ENCODE measurements at regions not wholly inside any gene's neighbourhood (a gene's known extent, or its start where the extent isn't known, plus 50 kb on each side); places are given as distances from the start of the nearest gene placed in this dataset.

- no peak overlapping the region for H3K4me3 ChIP-seq (ENCODE audit: low read length)
- no peak for DNase-seq
- no peaks in the 10 kb centered on the region for H4K20me1 ChIP-seq (ENCODE audit: insufficient read depth, low read length)
- no peak overlapping the region for H3K27ac ChIP-seq (ENCODE audit: low read length)
- no peaks in the 10 kb centered on the region for H3K27me3 ChIP-seq (replicated peaks; ENCODE audit: insufficient read depth, low read length)
- H3K9me3 ChIP-seq (replicated peaks; ENCODE audit: insufficient read depth, low read length): no peaks in the 10 kb centered on the region
- no peaks in the 10 kb centered on the region for H3F3A ChIP-seq (ENCODE audit: insufficient read depth, low read length)
- H3K79me2 ChIP-seq (ENCODE audit: low read length): no peaks in the 10 kb centered on the region
- H2AFZ ChIP-seq (ENCODE audit: low read length): no peak overlapping the region
- no peaks in the 10 kb centered on the region for H3K4me1 ChIP-seq (ENCODE audit: low read length)
- H3K4me2 ChIP-seq (ENCODE audit: low read depth, low read length): no peak overlapping the region
- H3K36me3 ChIP-seq (replicated peaks; ENCODE audit: insufficient read depth, low read length): no peaks in the 10 kb centered on the region
- H3K9ac ChIP-seq (ENCODE audit: low read length): no peak overlapping the region
- H3K9me2 ChIP-seq (replicated peaks; ENCODE audit: insufficient read depth, low read length): no peaks in the 10 kb centered on the region
- no peak for TF ChIP-seq EZH2phosphoT487 (IDR thresholded peaks at IDR 0.05; ENCODE audit: low read length)
- no peak for TF ChIP-seq CTCF (IDR thresholded peaks at IDR 0.05; ENCODE audit: low read length)
- TF ChIP-seq EZH2 (optimal IDR thresholded peaks at IDR 0.05; ENCODE audit: low read depth, low read length): no peak
Observed at GRCh38 chr4:63393544-63393943, 1015.7 kb downstream of the TECRL start.

GRCh38 chr4:63379750-63380522 lies 1029.3 kb downstream of the TECRL start:
- DNase-seq: no peak
- Histone ChIP-seq H3F3A (ENCODE audit: insufficient read depth, low read length) (no peaks in the 10 kb centered on the region), H3K9ac (ENCODE audit: low read length) (no peak overlapping the region), H2AFZ (ENCODE audit: low read length) (no peak overlapping the region), H3K36me3 (replicated peaks; ENCODE audit: insufficient read depth, low read length) (no peaks in the 10 kb centered on the region), H3K9me2 (replicated peaks; ENCODE audit: insufficient read depth, low read length) (no peaks in the 10 kb centered on the region), H3K27me3 (replicated peaks; ENCODE audit: insufficient read depth, low read length) (no peaks in the 10 kb centered on the region), H3K4me3 (ENCODE audit: low read length) (no peak overlapping the region), H3K4me2 (ENCODE audit: low read depth, low read length) (no peak overlapping the region), H3K4me1 (ENCODE audit: low read length) (no peaks in the 10 kb centered on the region), H3K27ac (ENCODE audit: low read length) (no peak overlapping the region), H4K20me1 (ENCODE audit: insufficient read depth, low read length) (no peaks in the 10 kb centered on the region), H3K9me3 (replicated peaks; ENCODE audit: insufficient read depth, low read length) (no peaks in the 10 kb centered on the region), H3K79me2 (ENCODE audit: low read length) (no peaks in the 10 kb centered on the region)
- TF ChIP-seq EZH2 (optimal IDR thresholded peaks at IDR 0.05; ENCODE audit: low read depth, low read length): no peak

- Histone ChIP-seq H3K36me3 (replicated peaks; ENCODE audit: insufficient read depth, low read length) (no peaks in the 10 kb centered on the region), H3K4me3 (ENCODE audit: low read length) (no peak overlapping the region), H3K4me1 (ENCODE audit: low read length) (no peaks in the 10 kb centered on the region), H3F3A (ENCODE audit: insufficient read depth, low read length) (no peaks in the 10 kb centered on the region), H3K4me2 (ENCODE audit: low read depth, low read length) (no peak overlapping the region), H3K27ac (ENCODE audit: low read length) (no peak overlapping the region), H3K27me3 (replicated peaks; ENCODE audit: insufficient read depth, low read length) (no peaks in the 10 kb centered on the region), H3K9me3 (replicated peaks; ENCODE audit: insufficient read depth, low read length) (no peaks in the 10 kb centered on the region), H3K9me2 (replicated peaks; ENCODE audit: insufficient read depth, low read length) (no peaks in the 10 kb centered on the region), H3K79me2 (ENCODE audit: low read length) (no peaks in the 10 kb centered on the region), H2AFZ (ENCODE audit: low read length) (no peak overlapping the region), H3K9ac (ENCODE audit: low read length) (no peak overlapping the region), H4K20me1 (ENCODE audit: insufficient read depth, low read length) (no peaks in the 10 kb centered on the region)
- TF ChIP-seq EZH2 (optimal IDR thresholded peaks at IDR 0.05; ENCODE audit: low read depth, low read length) (no peak), CTCF (IDR thresholded peaks at IDR 0.05; ENCODE audit: low read length) (no peak), EZH2phosphoT487 (IDR thresholded peaks at IDR 0.05; ENCODE audit: low read length) (no peak)
- DNase-seq: no peak
Observed at GRCh38 chr4:63371001-63371400, 1038.2 kb downstream of the TECRL start.

- Histone ChIP-seq H3K4me3 (ENCODE audit: low read length) (no peak overlapping the region), H3K9ac (ENCODE audit: low read length) (no peak overlapping the region), H3K4me1 (ENCODE audit: low read length) (no peaks in the 10 kb centered on the region), H3K27me3 (replicated peaks; ENCODE audit: insufficient read depth, low read length) (no peaks in the 10 kb centered on the region), H3K79me2 (ENCODE audit: low read length) (no peaks in the 10 kb centered on the region), H3K27ac (ENCODE audit: low read length) (no peak overlapping the region), H3K4me2 (ENCODE audit: low read depth, low read length) (no peak overlapping the region), H4K20me1 (ENCODE audit: insufficient read depth, low read length) (no peaks in the 10 kb centered on the region), H3F3A (ENCODE audit: insufficient read depth, low read length) (no peaks in the 10 kb centered on the region), H2AFZ (ENCODE audit: low read length) (no peak overlapping the region), H3K36me3 (replicated peaks; ENCODE audit: insufficient read depth, low read length) (no peaks in the 10 kb centered on the region), H3K9me3 (replicated peaks; ENCODE audit: insufficient read depth, low read length) (no peaks in the 10 kb centered on the region), H3K9me2 (replicated peaks; ENCODE audit: insufficient read depth, low read length) (no peaks in the 10 kb centered on the region)
- TF ChIP-seq EZH2phosphoT487 (IDR thresholded peaks at IDR 0.05; ENCODE audit: low read length) (no peak), CTCF (IDR thresholded peaks at IDR 0.05; ENCODE audit: low read length) (no peak), EZH2 (optimal IDR thresholded peaks at IDR 0.05; ENCODE audit: low read depth, low read length) (no peak)
- no peak for DNase-seq
Observed at GRCh38 chr4:63361628-63362027, 1047.6 kb downstream of the TECRL start.
